ENCODE measurements at regions not wholly inside any gene's neighbourhood (a gene's known extent, or its start where the extent isn't known, plus 50 kb on each side); places are given as distances from the start of the nearest gene placed in this dataset.

- TF ChIP-seq EZH2 (IDR thresholded peaks at IDR 0.05; ENCODE audit: borderline replicate concordance, low read depth, low read length, severe bottlenecking) = no peak
- no peak for TF ChIP-seq CTCF (IDR thresholded peaks at IDR 0.05; ENCODE audit: borderline replicate concordance, extremely low read depth, low read length, poor library complexity, severe bottlenecking)
- Histone ChIP-seq H3K36me3 (ENCODE audit: insufficient read depth, low read length) (no peaks in the 10 kb centered on the region), H2AFZ (ENCODE audit: low read depth, low read length) (no peak overlapping the region), H3K9me3 (ENCODE audit: insufficient read depth, low read length, severe bottlenecking) (no peaks in the 10 kb centered on the region), H4K20me1 (ENCODE audit: insufficient read depth, low read length) (no peaks in the 10 kb centered on the region), H3K4me1 (ENCODE audit: insufficient read depth, low read length) (no peaks in the 10 kb centered on the region), H3K4me3 (ENCODE audit: low read depth in 1 of 2, low read length in 2 of 2) (no peak overlapping the region), H3K27ac (ENCODE audit: low read length) (no peak overlapping the region), H3K27me3 (ENCODE audit: insufficient read depth, low read length, poor library complexity) (no peaks in the 10 kb centered on the region), H3K4me2 (ENCODE audit: insufficient read depth, low read length) (no peak overlapping the region), H3K9ac (ENCODE audit: low read depth, low read length) (no peak overlapping the region), H3K79me2 (ENCODE audit: insufficient read depth, low read length) (no peaks in the 10 kb centered on the region)
- no peak for ATAC-seq (ENCODE audit: insufficient read depth, low read depth)
- DNase-seq = no peak
Measured at GRCh38 chr3:167920747-167921146, 175.0 kb downstream of the GOLIM4 start.

GRCh38 chr3:167919590-167919989, 176.1 kb downstream of the GOLIM4 start:
- Histone ChIP-seq H3K27me3 (ENCODE audit: insufficient read depth, low read length, poor library complexity) (no peaks in the 10 kb centered on the region), H3K36me3 (ENCODE audit: insufficient read depth, low read length) (no peaks in the 10 kb centered on the region), H3K4me2 (ENCODE audit: insufficient read depth, low read length) (no peak overlapping the region), H3K79me2 (ENCODE audit: insufficient read depth, low read length) (no peaks in the 10 kb centered on the region), H4K20me1 (ENCODE audit: insufficient read depth, low read length) (no peaks in the 10 kb centered on the region), H3K4me3 (ENCODE audit: low read depth in 1 of 2, low read length in 2 of 2) (no peak overlapping the region), H3K4me1 (ENCODE audit: insufficient read depth, low read length) (no peaks in the 10 kb centered on the region), H3K9ac (ENCODE audit: low read depth, low read length) (no peak overlapping the region), H3K27ac (ENCODE audit: low read length) (no peak overlapping the region), H2AFZ (ENCODE audit: low read depth, low read length) (no peak overlapping the region), H3K9me3 (ENCODE audit: insufficient read depth, low read length, severe bottlenecking) (no peaks in the 10 kb centered on the region)
- TF ChIP-seq CTCF (IDR thresholded peaks at IDR 0.05; ENCODE audit: borderline replicate concordance, extremely low read depth, low read length, poor library complexity, severe bottlenecking) (no peak), EZH2 (IDR thresholded peaks at IDR 0.05; ENCODE audit: borderline replicate concordance, low read depth, low read length, severe bottlenecking) (no peak)
- ATAC-seq (ENCODE audit: insufficient read depth, low read depth) (no peak), DNase-seq (no peak)

GRCh38 chr3:167918686-167919085, 177.0 kb downstream of the GOLIM4 start:
- no peak overlapping the region for H3K4me3 ChIP-seq (ENCODE audit: low read depth in 1 of 2, low read length in 2 of 2)
- H3K9me3 ChIP-seq (ENCODE audit: insufficient read depth, low read length, severe bottlenecking) = no peaks in the 10 kb centered on the region
- H3K27me3 ChIP-seq (ENCODE audit: insufficient read depth, low read length, poor library complexity) = no peaks in the 10 kb centered on the region
- no peak overlapping the region for H3K9ac ChIP-seq (ENCODE audit: low read depth, low read length)
- H3K27ac ChIP-seq (ENCODE audit: low read length) = no peak overlapping the region
- no peaks in the 10 kb centered on the region for H3K4me1 ChIP-seq (ENCODE audit: insufficient read depth, low read length)
- H3K36me3 ChIP-seq (ENCODE audit: insufficient read depth, low read length) = no peaks in the 10 kb centered on the region
- no peak overlapping the region for H3K4me2 ChIP-seq (ENCODE audit: insufficient read depth, low read length)
- DNase-seq (no peak), ATAC-seq (ENCODE audit: insufficient read depth, low read depth) (no peak)
- no peak for TF ChIP-seq CTCF (IDR thresholded peaks at IDR 0.05; ENCODE audit: borderline replicate concordance, extremely low read depth, low read length, poor library complexity, severe bottlenecking)
- no peak for TF ChIP-seq EZH2 (IDR thresholded peaks at IDR 0.05; ENCODE audit: borderline replicate concordance, low read depth, low read length, severe bottlenecking)
- no peaks in the 10 kb centered on the region for H4K20me1 ChIP-seq (ENCODE audit: insufficient read depth, low read length)
- H3K79me2 ChIP-seq (ENCODE audit: insufficient read depth, low read length) = no peaks in the 10 kb centered on the region
- H2AFZ ChIP-seq (ENCODE audit: low read depth, low read length) = no peak overlapping the region

Measured in DND-41 (cell line).